ENCODE measurements at regions not wholly inside any gene's neighbourhood (a gene's known extent, or its start where the extent isn't known, plus 50 kb on each side); places are given as distances from the start of the nearest gene placed in this dataset.
A peak's percentile ranks its signal among the peaks of the same experiment; 100 is the strongest.

DNA sequence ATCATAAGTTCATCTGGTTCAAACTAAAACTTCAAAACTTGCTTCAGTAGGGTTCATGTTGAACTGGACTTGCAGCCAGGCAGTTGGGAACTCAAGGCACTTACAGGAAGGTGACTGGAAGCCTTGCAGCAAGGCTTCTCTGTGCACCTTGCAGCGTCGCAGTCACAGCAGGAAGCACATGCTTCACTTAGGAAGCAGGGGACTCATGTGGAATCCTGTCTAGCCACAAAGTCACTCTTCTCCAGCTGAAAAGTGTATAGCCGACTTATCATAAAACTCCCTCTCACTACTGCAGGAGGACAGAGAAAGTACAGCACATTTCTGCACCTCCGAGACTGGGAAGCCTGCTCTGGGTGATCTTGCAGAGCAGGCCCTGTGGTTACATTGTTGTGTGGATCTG is 114.0 kb upstream of the PRB2 start:
- no peak overlapping the region for H3K4me3 ChIP-seq (ENCODE audit: low read length)
- no peaks in the 10 kb centered on the region for H3K79me2 ChIP-seq (ENCODE audit: low read length)
- ATAC-seq (no peak), DNase-seq (no peak)
- no peaks in the 10 kb centered on the region for H3K9me3 ChIP-seq (ENCODE audit: low read length)
- H3K36me3 ChIP-seq (ENCODE audit: low read depth, low read length): no peaks in the 10 kb centered on the region
- no peaks in the 10 kb centered on the region for H3K4me1 ChIP-seq (ENCODE audit: insufficient read depth, low read length)
- TF ChIP-seq EZH2phosphoT487 (IDR thresholded peaks at IDR 0.05; ENCODE audit: borderline replicate concordance, low read length): no peak
- no peaks in the 10 kb centered on the region for H4K20me1 ChIP-seq (ENCODE audit: low read length)
- no peak overlapping the region for H2AFZ ChIP-seq (ENCODE audit: low read length)
- H3K27ac ChIP-seq (ENCODE audit: low read length): no peak overlapping the region
- no peak overlapping the region for H3K9ac ChIP-seq (ENCODE audit: low read length)
- ChIA-PET CTCF (no interaction called here), POLR2A (ENCODE audit: unreplicated experiment) (no interaction called here)
- H3K27me3 ChIP-seq (ENCODE audit: low read length): no peaks in the 10 kb centered on the region
- BruUV-seq (replicated peaks): no TSS peak
- H3K4me2 ChIP-seq (ENCODE audit: low read length): no peak overlapping the region
- intact Hi-C loops (cut with micrococcal nuclease): loop anchor here (5.0 kb wide), 1 partner anchor 737 kb away; no protein-coding TSS in a partner anchor
- H3F3A ChIP-seq (ENCODE audit: low read length, unreplicated experiment): no peaks in the 10 kb centered on the region
- no peaks in the 10 kb centered on the region for H3K9me2 ChIP-seq (replicated peaks; ENCODE audit: low read length)

DNA sequence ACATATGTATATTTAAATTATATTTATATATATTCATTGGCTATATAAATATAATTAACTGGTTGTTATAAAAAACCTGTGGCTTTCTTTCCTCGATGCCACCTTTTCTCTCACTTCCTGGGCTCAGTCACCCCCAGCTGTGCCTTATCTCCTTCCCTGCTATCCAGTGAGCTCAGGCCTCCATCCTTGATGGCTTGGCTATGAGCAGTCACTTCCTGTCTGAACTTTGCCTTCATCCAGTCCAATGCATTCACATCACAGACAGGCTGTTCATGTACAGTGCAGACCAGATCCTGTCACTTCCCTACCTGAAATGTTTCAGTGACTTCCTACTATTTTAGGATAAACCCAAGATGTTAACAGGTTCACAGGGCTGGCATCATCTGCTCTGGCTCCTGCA is 115.3 kb upstream of the PRB2 start:
- ATAC-seq: no peak
- no peaks in the 10 kb centered on the region for H3K27me3 ChIP-seq (ENCODE audit: low read length)
- H3K79me2 ChIP-seq (ENCODE audit: low read length): no peaks in the 10 kb centered on the region
- DNase-seq: no peak
- H4K20me1 ChIP-seq (ENCODE audit: low read length): no peaks in the 10 kb centered on the region
- no peak for TF ChIP-seq EZH2phosphoT487 (IDR thresholded peaks at IDR 0.05; ENCODE audit: borderline replicate concordance, low read length)
- no peak for TF ChIP-seq EZH2 (IDR thresholded peaks at IDR 0.05; ENCODE audit: low read length, unreplicated experiment)
- TF ChIP-seq, protein P1, sequence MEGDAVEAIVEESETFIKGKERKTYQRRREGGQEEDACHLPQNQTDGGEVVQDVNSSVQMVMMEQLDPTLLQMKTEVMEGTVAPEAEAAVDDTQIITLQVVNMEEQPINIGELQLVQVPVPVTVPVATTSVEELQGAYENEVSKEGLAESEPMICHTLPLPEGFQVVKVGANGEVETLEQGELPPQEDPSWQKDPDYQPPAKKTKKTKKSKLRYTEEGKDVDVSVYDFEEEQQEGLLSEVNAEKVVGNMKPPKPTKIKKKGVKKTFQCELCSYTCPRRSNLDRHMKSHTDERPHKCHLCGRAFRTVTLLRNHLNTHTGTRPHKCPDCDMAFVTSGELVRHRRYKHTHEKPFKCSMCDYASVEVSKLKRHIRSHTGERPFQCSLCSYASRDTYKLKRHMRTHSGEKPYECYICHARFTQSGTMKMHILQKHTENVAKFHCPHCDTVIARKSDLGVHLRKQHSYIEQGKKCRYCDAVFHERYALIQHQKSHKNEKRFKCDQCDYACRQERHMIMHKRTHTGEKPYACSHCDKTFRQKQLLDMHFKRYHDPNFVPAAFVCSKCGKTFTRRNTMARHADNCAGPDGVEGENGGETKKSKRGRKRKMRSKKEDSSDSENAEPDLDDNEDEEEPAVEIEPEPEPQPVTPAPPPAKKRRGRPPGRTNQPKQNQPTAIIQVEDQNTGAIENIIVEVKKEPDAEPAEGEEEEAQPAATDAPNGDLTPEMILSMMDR (conservative IDR thresholded peaks at IDR 0.05; ENCODE audit: low read depth, low read length): no peak
- intact Hi-C loops (cut with micrococcal nuclease): no loop called here
- POLR2A ChIA-PET (ENCODE audit: unreplicated experiment): no interaction called here
- BruUV-seq (replicated peaks): no TSS peak
- H3K9me3 ChIP-seq (ENCODE audit: low read length): no peaks in the 10 kb centered on the region
- no peaks in the 10 kb centered on the region for H3K36me3 ChIP-seq (ENCODE audit: low read depth, low read length)
- no peak overlapping the region for H3K4me2 ChIP-seq (ENCODE audit: low read length)
- H3F3A ChIP-seq (ENCODE audit: low read length, unreplicated experiment): no peaks in the 10 kb centered on the region
- H3K27ac ChIP-seq (ENCODE audit: low read length): no peak overlapping the region
- H3K9me2 ChIP-seq (replicated peaks; ENCODE audit: low read length): no peaks in the 10 kb centered on the region
- no peak overlapping the region for H3K4me3 ChIP-seq (ENCODE audit: low read length)
- no peak overlapping the region for H3K9ac ChIP-seq (ENCODE audit: low read length)
- CTCF ChIA-PET: no interaction called here
- H3K4me1 ChIP-seq (ENCODE audit: insufficient read depth, low read length): no peaks in the 10 kb centered on the region
- no peak overlapping the region for H2AFZ ChIP-seq (ENCODE audit: low read length)

DNA sequence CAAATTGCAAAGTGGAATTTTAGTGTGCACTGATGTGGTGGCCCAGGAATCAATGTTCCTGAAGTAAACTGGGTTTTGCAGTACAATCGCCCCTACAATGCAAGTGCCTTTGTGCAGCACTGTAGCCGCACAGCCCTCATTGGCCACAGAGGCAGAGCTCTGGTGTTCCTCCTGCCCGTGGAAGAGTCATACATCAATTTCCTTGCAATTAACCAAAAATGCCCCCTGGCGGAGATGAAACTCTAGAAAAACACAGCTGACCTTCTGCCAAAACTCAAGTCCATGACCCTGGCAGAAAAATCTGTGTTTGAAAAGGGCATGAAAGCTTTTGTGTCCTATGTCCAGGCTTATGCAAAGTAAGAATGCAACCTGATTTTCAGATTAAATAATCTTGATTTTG is 117.9 kb upstream of the PRB2 start:
- no peak overlapping the region for H3K27ac ChIP-seq (ENCODE audit: low read length)
- H3K4me3 ChIP-seq (ENCODE audit: low read length): no peak overlapping the region
- H4K20me1 ChIP-seq (ENCODE audit: low read length): no peaks in the 10 kb centered on the region
- H3K9me3 ChIP-seq (ENCODE audit: low read length): no peaks in the 10 kb centered on the region
- H3K4me2 ChIP-seq (ENCODE audit: low read length): no peak overlapping the region
- no TSS peak for BruUV-seq (replicated peaks)
- DNase-seq (peak; percentile 36), ATAC-seq (no peak)
- ChIA-PET CTCF (no interaction called here), POLR2A (ENCODE audit: unreplicated experiment) (no interaction called here)
- H3F3A ChIP-seq (ENCODE audit: low read length, unreplicated experiment): no peaks in the 10 kb centered on the region
- TF ChIP-seq EZH2phosphoT487 (IDR thresholded peaks at IDR 0.05; ENCODE audit: borderline replicate concordance, low read length): no peak
- TF ChIP-seq, protein P1 (conservative IDR thresholded peaks at IDR 0.05; ENCODE audit: low read depth, low read length): peak; percentile 44; the same call in 1 of the 2 replicates
- no peak overlapping the region for H2AFZ ChIP-seq (ENCODE audit: low read length)
- H3K9me2 ChIP-seq (replicated peaks; ENCODE audit: low read length): no peaks in the 10 kb centered on the region
- no peaks in the 10 kb centered on the region for H3K36me3 ChIP-seq (ENCODE audit: low read depth, low read length)
- 0 out of 2 replicates have a peak, but pooled peaks cover 3% of the 10 kb centered on the region for H3K27me3 ChIP-seq (ENCODE audit: low read length)
- intact Hi-C loops (cut with micrococcal nuclease): no loop called here
- no peak overlapping the region for H3K9ac ChIP-seq (ENCODE audit: low read length)
- no peaks in the 10 kb centered on the region for H3K79me2 ChIP-seq (ENCODE audit: low read length)
- H3K4me1 ChIP-seq (ENCODE audit: insufficient read depth, low read length): no peaks in the 10 kb centered on the region
